PC-9 (cell line): ENCODE measurements at regions not wholly inside any gene's neighbourhood (a gene's known extent, or its start where the extent isn't known, plus 50 kb on each side); places are given as distances from the start of the nearest gene placed in this dataset.

Source experiments
- BruUV-seq: library from RNA; stranded (reverse); fragments of 400-500 nt; replicated peaks from 2 replicates; lab custom pipeline; 2021; lab: Mats Ljungman, UMichigan
- CTCF ChIA-PET: fragments of 300-600 bp; sonication (Branson Sonifier 250); formaldehyde crosslinking; loops from one replicate; lab custom pipeline; 2022; ENCODE audit warnings: antibody characterized with exemption; lab: Charles Lee
- POLR2A ChIA-PET: fragments of 300-600 bp; sonication (Branson Sonifier 250); formaldehyde crosslinking; loops from one replicate; lab custom pipeline; 2022; ENCODE audit warnings: antibody characterized with exemption; ENCODE audit not compliant: unreplicated experiment; lab: Charles Lee
- DNase-seq, 2 experiments: peaks; one replicate each; pipeline versions ENCODE4 v3.0.0 to v3.0.0-alpha.2; 2015 to 2022; ENCODE audit warnings: mixed read lengths in 1 of 2
- H2AFZ ChIP-seq: fragments of 200-600 bp; sonication (generic); 2 replicates; pipeline ENCODE4 v1.8.1; 2017; ENCODE audit warnings: antibody characterized with exemption
- H3F3A ChIP-seq: fragments of 200-600 bp; sonication (generic); 2 replicates; pipeline ENCODE4 v1.8.1; 2017; ENCODE audit warnings: antibody characterized with exemption, mild to moderate bottlenecking, low read depth; ENCODE audit not compliant: insufficient read depth
- H3K27ac ChIP-seq: fragments of 200-600 bp; sonication (generic); 2 replicates; pipeline ENCODE4 v1.6.1; 2016; ENCODE audit warnings: mixed run types
- H3K27me3 ChIP-seq: fragments of 200-600 bp; sonication (generic); 2 replicates; pipeline ENCODE4 v1.6.1; 2016; ENCODE audit warnings: low read depth, mixed run types; ENCODE audit not compliant: insufficient read depth
- H3K36me3 ChIP-seq: fragments of 200-600 bp; sonication (generic); 2 replicates; pipeline ENCODE4 v1.6.1; 2016; ENCODE audit warnings: low read depth, mixed run types
- H3K4me1 ChIP-seq: fragments of 200-600 bp; sonication (generic); replicated peaks from 2 replicates; pipeline ENCODE4 v1.6.1; 2016; ENCODE audit warnings: mixed run types; ENCODE audit not compliant: insufficient read depth
- H3K4me2 ChIP-seq: fragments of 200-600 bp; sonication (generic); 2 replicates; pipeline ENCODE4 v1.6.1; 2017; ENCODE audit warnings: mixed run types
- H3K4me3 ChIP-seq: fragments of 200-600 bp; sonication (generic); 2 replicates; pipeline ENCODE4 v1.6.1; 2016; ENCODE audit warnings: mixed run types
- H3K79me2 ChIP-seq: fragments of 200-600 bp; sonication (generic); 2 replicates; pipeline ENCODE4 v1.6.1; 2017; ENCODE audit warnings: low read depth, mixed run types
- H3K9me2 ChIP-seq: fragments of 200-600 bp; sonication (generic); 2 replicates; pipeline ENCODE4 v1.8.1; 2017; ENCODE audit warnings: mild to moderate bottlenecking; ENCODE audit not compliant: insufficient read depth
- H3K9me3 ChIP-seq: fragments of 200-600 bp; sonication (generic); 2 replicates; pipeline ENCODE4 v1.8.1; 2016; ENCODE audit warnings: low read depth; ENCODE audit not compliant: insufficient read depth
- H4K20me1 ChIP-seq: fragments of 200-600 bp; sonication (generic); 2 replicates; pipeline ENCODE4 v1.8.1; 2017; ENCODE audit not compliant: insufficient read depth
- EZH2 ChIP-seq: fragments of 200-600 bp; sonication (generic); IDR thresholded peaks from 2 replicates; pipeline ENCODE4 v1.8.0; 2017; ENCODE audit warnings: antibody characterized with exemption, low read depth
- intact Hi-C: fragments of 100-400 bp; cut with micrococcal nuclease; formaldehyde crosslinking; loops from one replicate; pipeline ENCODE4 v1.10.0; 2022; ENCODE audit not compliant: unreplicated experiment
- TF ChIP-seq, protein P1 (sequence below): fragments of 200-600 bp; sonication (generic); conservative IDR thresholded peaks from 2 replicates; pipeline ENCODE4 v1.6.1; 2017; ENCODE audit warnings: mixed run types, antibody characterized with exemption, mild to moderate bottlenecking, moderate library complexity

DNA sequence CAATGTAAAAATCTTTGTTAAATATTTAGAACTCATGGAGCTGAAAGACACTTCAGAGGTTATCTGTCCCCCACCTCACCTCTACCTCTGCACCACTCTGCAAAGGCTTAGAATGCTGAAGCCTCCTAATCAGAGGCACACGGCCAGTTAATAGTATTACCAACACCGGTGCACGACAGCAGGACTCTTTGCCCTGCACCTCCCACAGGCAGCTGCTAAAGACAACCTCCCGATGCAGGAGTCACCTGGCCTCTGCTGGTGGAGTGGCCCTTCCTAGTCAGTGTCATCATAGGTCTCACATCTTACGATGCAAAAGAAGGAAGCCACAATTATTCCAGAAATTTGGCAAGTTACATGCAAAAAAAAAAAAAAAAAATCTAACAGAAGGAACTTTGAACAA lies 66.6 kb upstream of the MGMT start:
- Histone ChIP-seq H3K4me3 (no peak overlapping the region), H3K9me2 (no peaks in the 10 kb centered on the region), H3K9me3 (no peaks in the 10 kb centered on the region), H3K79me2 (no peaks in the 10 kb centered on the region), H4K20me1 (no peaks in the 10 kb centered on the region), H3K4me2 (no peak overlapping the region), H3K36me3 (no peaks in the 10 kb centered on the region), H3K27ac (no peak overlapping the region), H3K27me3 (peaks cover 79% of the 10 kb centered on the region), H3K4me1 (no peaks in the 10 kb centered on the region), H3F3A (no peaks in the 10 kb centered on the region), H2AFZ (no peak overlapping the region)
- intact Hi-C loops, result no loop called here
- CTCF ChIA-PET, result no interaction called here
- TF ChIP-seq, protein P1, sequence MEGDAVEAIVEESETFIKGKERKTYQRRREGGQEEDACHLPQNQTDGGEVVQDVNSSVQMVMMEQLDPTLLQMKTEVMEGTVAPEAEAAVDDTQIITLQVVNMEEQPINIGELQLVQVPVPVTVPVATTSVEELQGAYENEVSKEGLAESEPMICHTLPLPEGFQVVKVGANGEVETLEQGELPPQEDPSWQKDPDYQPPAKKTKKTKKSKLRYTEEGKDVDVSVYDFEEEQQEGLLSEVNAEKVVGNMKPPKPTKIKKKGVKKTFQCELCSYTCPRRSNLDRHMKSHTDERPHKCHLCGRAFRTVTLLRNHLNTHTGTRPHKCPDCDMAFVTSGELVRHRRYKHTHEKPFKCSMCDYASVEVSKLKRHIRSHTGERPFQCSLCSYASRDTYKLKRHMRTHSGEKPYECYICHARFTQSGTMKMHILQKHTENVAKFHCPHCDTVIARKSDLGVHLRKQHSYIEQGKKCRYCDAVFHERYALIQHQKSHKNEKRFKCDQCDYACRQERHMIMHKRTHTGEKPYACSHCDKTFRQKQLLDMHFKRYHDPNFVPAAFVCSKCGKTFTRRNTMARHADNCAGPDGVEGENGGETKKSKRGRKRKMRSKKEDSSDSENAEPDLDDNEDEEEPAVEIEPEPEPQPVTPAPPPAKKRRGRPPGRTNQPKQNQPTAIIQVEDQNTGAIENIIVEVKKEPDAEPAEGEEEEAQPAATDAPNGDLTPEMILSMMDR, result no peak
- no peak for TF ChIP-seq EZH2
- DNase-seq, result no peak
- POLR2A ChIA-PET, result no interaction called here
- no TSS peak for BruUV-seq

DNA sequence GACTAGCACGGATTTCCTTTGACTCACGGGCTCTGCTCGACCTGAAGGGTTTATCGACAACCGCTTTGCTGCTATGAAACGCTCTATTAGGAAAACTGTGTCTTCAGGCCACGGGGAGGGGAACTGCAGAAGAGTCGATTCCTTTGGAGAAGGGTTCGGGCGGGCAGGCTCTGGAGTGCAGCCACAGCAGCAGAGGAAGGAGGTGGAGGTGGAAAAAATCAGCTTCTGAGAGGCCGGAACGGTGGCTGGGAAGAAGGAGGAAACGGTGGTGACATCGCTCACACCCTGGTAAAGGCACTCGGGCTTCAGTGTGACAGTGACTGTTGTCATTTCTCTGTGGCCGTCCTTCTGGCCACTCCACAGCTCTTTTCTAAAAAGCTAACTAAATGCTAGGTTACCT lies 64.6 kb upstream of the MGMT start:
- Histone ChIP-seq H3K36me3 (no peaks in the 10 kb centered on the region), H2AFZ (no peak overlapping the region), H3K79me2 (no peaks in the 10 kb centered on the region), H3K27ac (no peak overlapping the region), H3K4me3 (no peak overlapping the region), H4K20me1 (no peaks in the 10 kb centered on the region), H3K9me2 (no peaks in the 10 kb centered on the region), H3K4me2 (no peak overlapping the region), H3K4me1 (no peaks in the 10 kb centered on the region), H3K27me3 (peaks cover 59% of the 10 kb centered on the region), H3K9me3 (no peaks in the 10 kb centered on the region), H3F3A (no peaks in the 10 kb centered on the region)
- TF ChIP-seq EZH2, result no peak
- TF ChIP-seq, protein P1, result no peak
- no TSS peak for BruUV-seq
- intact Hi-C loops, result no loop called here
- ChIA-PET POLR2A (no interaction called here), CTCF (no interaction called here)
- no peak for DNase-seq

DNA sequence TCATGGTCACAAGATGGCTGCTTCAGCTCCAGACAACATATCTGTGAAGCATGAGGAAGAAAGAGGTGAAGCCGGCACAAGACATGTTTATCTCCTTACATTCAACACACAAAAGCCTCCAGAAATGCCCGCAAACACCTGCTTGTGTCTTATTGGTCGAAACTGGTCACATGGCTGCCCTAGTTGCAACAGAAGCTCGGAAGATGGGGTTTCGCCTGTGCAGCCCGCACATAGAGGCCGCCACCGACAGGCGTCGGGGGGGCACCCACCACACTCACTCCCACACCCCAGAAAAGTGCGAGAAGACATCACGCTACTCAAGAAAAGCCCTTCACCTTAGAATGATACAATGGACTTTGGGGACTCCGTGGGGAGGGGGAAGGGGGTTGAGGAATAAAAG lies 63.0 kb upstream of the MGMT start:
- no peaks in the 10 kb centered on the region for H3K9me2 ChIP-seq
- intact Hi-C loops, result no loop called here
- no peak overlapping the region for H3K4me2 ChIP-seq
- H3K79me2 ChIP-seq, result no peaks in the 10 kb centered on the region
- H3F3A ChIP-seq, result no peaks in the 10 kb centered on the region
- no peak overlapping the region for H3K4me3 ChIP-seq
- no peak overlapping the region for H2AFZ ChIP-seq
- H3K36me3 ChIP-seq, result no peaks in the 10 kb centered on the region
- no peaks in the 10 kb centered on the region for H4K20me1 ChIP-seq
- H3K9me3 ChIP-seq, result no peaks in the 10 kb centered on the region
- POLR2A ChIA-PET, result no interaction called here
- no peak for DNase-seq
- CTCF ChIA-PET, result no interaction called here
- H3K27me3 ChIP-seq, result peaks cover 43% of the 10 kb centered on the region
- no peak overlapping the region for H3K27ac ChIP-seq
- no peak for TF ChIP-seq EZH2
- TF ChIP-seq, protein P1, result no peak
- BruUV-seq, result no TSS peak
- H3K4me1 ChIP-seq, result no peaks in the 10 kb centered on the region
